H9 (cell line): ENCODE measurements at regions not wholly inside any gene's neighbourhood (a gene's known extent, or its start where the extent isn't known, plus 50 kb on each side); places are given as distances from the start of the nearest gene placed in this dataset.

Experiments
- DNase-seq: peaks from one replicate; pipeline ENCODE4 v3.0.0-alpha.2; 2017
- H2AFZ ChIP-seq: one replicate; pipeline ENCODE4 v1.6.1; 2013; ENCODE audit warnings: mild to moderate bottlenecking, low read length, control low read depth, moderate library complexity
- H2AK5ac ChIP-seq: 2 replicates; pipeline ENCODE4 v1.6.1; 2013; ENCODE audit warnings: low read length, control low read depth, mixed read lengths; ENCODE audit not compliant: insufficient read length
- H2BK120ac ChIP-seq: one replicate; pipeline ENCODE4 v1.6.1; 2013; ENCODE audit warnings: low read depth, mild to moderate bottlenecking, low read length, control low read depth, inconsistent platforms; ENCODE audit not compliant: poor library complexity, severe bottlenecking
- H2BK12ac ChIP-seq: 2 replicates; pipeline ENCODE4 v1.6.1; 2013; ENCODE audit warnings: low read length, control low read depth, mixed read lengths, low read depth; ENCODE audit not compliant: insufficient read length
- H2BK15ac ChIP-seq: 2 replicates; pipeline ENCODE4 v1.6.1; 2013; ENCODE audit warnings: low read depth, low read length, control low read depth
- H2BK20ac ChIP-seq: one replicate; pipeline ENCODE4 v1.6.1; 2013; ENCODE audit warnings: low read depth, mild to moderate bottlenecking, low read length, control low read depth, inconsistent platforms; ENCODE audit not compliant: poor library complexity, severe bottlenecking
- H2BK5ac ChIP-seq: 2 replicates; pipeline ENCODE4 v1.6.1; 2013; ENCODE audit warnings: low read length, control low read depth, mixed read lengths; ENCODE audit not compliant: insufficient read length
- H3K14ac ChIP-seq: 2 replicates; pipeline ENCODE4 v1.6.1; 2013; ENCODE audit warnings: low read length, control low read depth; ENCODE audit not compliant: insufficient read depth
- H3K18ac ChIP-seq: 2 replicates; pipeline ENCODE4 v1.6.1; 2013; ENCODE audit warnings: low read depth, mild to moderate bottlenecking, mixed read lengths, low read length, control low read depth; ENCODE audit not compliant: insufficient read length
- H3K23ac ChIP-seq: 2 replicates; pipeline ENCODE4 v1.6.1; 2013; ENCODE audit warnings: low read length, control low read depth, mixed read lengths, low read depth; ENCODE audit not compliant: insufficient read length
- H3K23me2 ChIP-seq: 2 replicates; pipeline ENCODE4 v1.6.1; 2013; ENCODE audit warnings: low read depth, mild to moderate bottlenecking, mixed read lengths, low read length, control low read depth; ENCODE audit not compliant: insufficient read length, poor library complexity, severe bottlenecking
- H3K27ac ChIP-seq: 2 replicates; pipeline ENCODE4 v1.5.1; 2013; ENCODE audit warnings: low read length, control low read depth, mixed read lengths, low read depth; ENCODE audit not compliant: insufficient read length
- H3K27me3 ChIP-seq: 2 replicates; pipeline ENCODE4 v1.6.1; 2013; ENCODE audit warnings: low read length, control low read depth, inconsistent platforms; ENCODE audit not compliant: insufficient read depth
- H3K4ac ChIP-seq: 2 replicates; pipeline ENCODE4 v1.6.1; 2013; ENCODE audit warnings: low read depth, mild to moderate bottlenecking, control low read depth, inconsistent platforms, low read length, moderate library complexity
- H3K4me1 ChIP-seq: 2 replicates; pipeline ENCODE4 v1.6.1; 2013; ENCODE audit warnings: low read length, control low read depth, inconsistent platforms; ENCODE audit not compliant: insufficient read depth
- H3K4me2 ChIP-seq: 2 replicates; pipeline ENCODE4 v1.6.1; 2013; ENCODE audit warnings: low read length, control low read depth, mixed read lengths; ENCODE audit not compliant: insufficient read length, insufficient read depth
- H3K56ac ChIP-seq: 2 replicates; pipeline ENCODE4 v1.6.1; 2013; ENCODE audit warnings: low read depth, mild to moderate bottlenecking, mixed read lengths, low read length, control low read depth; ENCODE audit not compliant: insufficient read length
- H3K79me1 ChIP-seq: 2 replicates; pipeline ENCODE4 v1.6.1; 2013; ENCODE audit warnings: low read depth, mild to moderate bottlenecking, moderate library complexity, low read length, control low read depth, inconsistent platforms; ENCODE audit not compliant: insufficient read depth, poor library complexity, severe bottlenecking
- H3K79me2 ChIP-seq: 2 replicates; pipeline ENCODE4 v1.6.1; 2013; ENCODE audit warnings: low read length, control low read depth, inconsistent platforms; ENCODE audit not compliant: insufficient read depth
- H3K9ac ChIP-seq: 2 replicates; pipeline ENCODE4 v1.6.1; 2013; ENCODE audit warnings: low read length, control low read depth, mixed read lengths; ENCODE audit not compliant: insufficient read length; ENCODE audit errors: extremely low read depth
- H3K9me3 ChIP-seq: one replicate; pipeline ENCODE4 v1.6.1; 2013; ENCODE audit warnings: low read depth, low read length, inconsistent platforms; ENCODE audit not compliant: control insufficient read depth
- H3T11ph ChIP-seq: one replicate; pipeline ENCODE4 v1.6.1; 2013; ENCODE audit warnings: mild to moderate bottlenecking, low read length, control low read depth, inconsistent platforms
- H4K20me1 ChIP-seq: one replicate; pipeline ENCODE4 v1.6.1; 2013; ENCODE audit not compliant: control insufficient read depth, insufficient read length, insufficient read depth
- H4K5ac ChIP-seq: 2 replicates; pipeline ENCODE4 v1.6.1; 2013; ENCODE audit warnings: low read depth, mild to moderate bottlenecking, mixed read lengths, low read length, control low read depth; ENCODE audit not compliant: insufficient read length
- H4K8ac ChIP-seq: replicated peaks from 2 replicates; pipeline ENCODE4 v1.6.1; 2013; ENCODE audit warnings: low read length, control low read depth, mixed read lengths, low read depth; ENCODE audit not compliant: insufficient read length
- H4K91ac ChIP-seq: 2 replicates; pipeline ENCODE4 v1.6.1; 2013; ENCODE audit warnings: low read depth, mild to moderate bottlenecking, moderate library complexity, mixed read lengths, low read length, control low read depth; ENCODE audit not compliant: insufficient read length
- H3K27ac Mint-ChIP-seq, 3 experiments: 2 replicates in 2 of 3; 3 replicates in 1 of 3; pipeline ENCODE4 v1.8.0; 2020 to 2021; ENCODE audit warnings: mixed read lengths in 3 of 3, mild to moderate bottlenecking in 1 of 3, moderate library complexity in 1 of 3
- H3K27me3 Mint-ChIP-seq: 2 replicates; pipeline ENCODE4 v1.8.0; 2021; ENCODE audit warnings: low read depth, mild to moderate bottlenecking, moderate library complexity, mixed read lengths
- H3K36me3 Mint-ChIP-seq, 3 experiments: 2 replicates in 2 of 3; 3 replicates in 1 of 3; pipeline ENCODE4 v1.8.0; 2020 to 2021; ENCODE audit warnings: low read depth in 3 of 3, mixed read lengths in 3 of 3; ENCODE audit not compliant: insufficient read depth in 1 of 3
- H3K4me1 Mint-ChIP-seq, 2 experiments: 2 replicates each; pipeline ENCODE4 v1.8.0; 2020; ENCODE audit warnings: mixed read lengths in 2 of 2
- H3K4me3 Mint-ChIP-seq, 2 experiments: 2 replicates in 1 of 2; 3 replicates in 1 of 2; pipeline ENCODE4 v1.8.0; 2020 to 2021; ENCODE audit warnings: mild to moderate bottlenecking in 2 of 2, mixed read lengths in 2 of 2, moderate library complexity in 1 of 2
- H3K9me3 Mint-ChIP-seq, 2 experiments: 2 replicates in 1 of 2; 3 replicates in 1 of 2; pipeline ENCODE4 v1.8.0; 2020; ENCODE audit warnings: mild to moderate bottlenecking in 2 of 2, mixed read lengths in 2 of 2, moderate library complexity in 1 of 2
- CTCF ChIP-seq: fragments of 200-600 bp; sonication (generic); conservative IDR thresholded peaks from 3 replicates; pipeline ENCODE4 v1.8.0; 2021; ENCODE audit warnings: antibody characterized with exemption, mild to moderate bottlenecking
- WGBS: extraction: QIAGEN DNeasy Blood & Tissue Kit; methylation state at CpG from one replicate; pipeline ENCODE4 v1.1.7; 2013; ENCODE audit warnings: missing lambda C conversion rate, low lambda C conversion rate, mixed read lengths; ENCODE audit not compliant: insufficient read length; ENCODE audit errors: extremely low coverage; 5-methylcytosine and 5-hydroxymethylcytosine counted together

GRCh38 chr13:48175185-48175584 lies 57.8 kb upstream of the ITM2B start:
- Histone ChIP-seq H3K23me2 (no peaks in the 10 kb centered on the region), H3K9ac (no peak overlapping the region), H3K56ac (no peak overlapping the region), H2BK5ac (no peak overlapping the region), H3K79me2 (no peaks in the 10 kb centered on the region), H2BK12ac (no peak overlapping the region), H3K4me1 (no peaks in the 10 kb centered on the region), H4K8ac (no peak overlapping the region), H4K91ac (no peak overlapping the region), H3K79me1 (no peaks in the 10 kb centered on the region), H3K27ac (no peak overlapping the region), H3K9me3 (no peaks in the 10 kb centered on the region), H3K23ac (no peak overlapping the region), H3K27me3 (no peaks in the 10 kb centered on the region), H3K4ac (no peak overlapping the region), H2AK5ac (no peak overlapping the region), H2BK15ac (no peak overlapping the region), H3K18ac (no peak overlapping the region), H2BK20ac (no peak overlapping the region), H2BK120ac (no peak overlapping the region), H2AFZ (no peak overlapping the region), H3T11ph (no peak overlapping the region), H4K5ac (no peak overlapping the region), H3K14ac (no peak overlapping the region), H3K4me2 (no peak overlapping the region), H4K20me1 (no peaks in the 10 kb centered on the region)
- Mint-ChIP-seq H3K4me1 (no peaks in the 10 kb centered on the region), H3K4me3 (no peak overlapping the region), H3K27ac (no peak overlapping the region), H3K36me3 (no peaks in the 10 kb centered on the region), H3K9me3 (peaks cover 0 to 2% of the 10 kb centered on the region in 2 experiments; a peak in 1 of 5 replicates), H3K27me3 (no peaks in the 10 kb centered on the region)
- no CpG with 5 or more reads among the region's 1 CpG for WGBS
- DNase-seq = no peak
- no peak for TF ChIP-seq CTCF
